ENCODE measurements at regions not wholly inside any gene's neighbourhood (a gene's known extent, or its start where the extent isn't known, plus 50 kb on each side); places are given as distances from the start of the nearest gene placed in this dataset.

GRCh38 chr20:57806975-57807374 is 97.2 kb upstream of the PMEPA1 start:
- no peak for TF ChIP-seq CTCF (IDR thresholded peaks at IDR 0.05)
- no peak for TF ChIP-seq ZFX (IDR thresholded peaks at IDR 0.05; ENCODE audit: borderline replicate concordance)

Measured in 22Rv1 (cell line).